ENCODE measurements at regions not wholly inside any gene's neighbourhood (a gene's known extent, or its start where the extent isn't known, plus 50 kb on each side); places are given as distances from the start of the nearest gene placed in this dataset.
A peak's percentile ranks its signal among the peaks of the same experiment; 100 is the strongest.

- TF ChIP-seq, protein P1, sequence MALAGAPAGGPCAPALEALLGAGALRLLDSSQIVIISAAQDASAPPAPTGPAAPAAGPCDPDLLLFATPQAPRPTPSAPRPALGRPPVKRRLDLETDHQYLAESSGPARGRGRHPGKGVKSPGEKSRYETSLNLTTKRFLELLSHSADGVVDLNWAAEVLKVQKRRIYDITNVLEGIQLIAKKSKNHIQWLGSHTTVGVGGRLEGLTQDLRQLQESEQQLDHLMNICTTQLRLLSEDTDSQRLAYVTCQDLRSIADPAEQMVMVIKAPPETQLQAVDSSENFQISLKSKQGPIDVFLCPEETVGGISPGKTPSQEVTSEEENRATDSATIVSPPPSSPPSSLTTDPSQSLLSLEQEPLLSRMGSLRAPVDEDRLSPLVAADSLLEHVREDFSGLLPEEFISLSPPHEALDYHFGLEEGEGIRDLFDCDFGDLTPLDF (CRISPR knock-in tag; IDR thresholded peaks at IDR 0.05): no peak
- no peak for TF ChIP-seq C11orf30 (IDR thresholded peaks at IDR 0.05; ENCODE audit: low read depth)
Measured at GRCh38 chr2:239512054-239512453, 111.2 kb upstream of the HDAC4 start (continued).

GRCh38 chr2:239509373-239510143 is 108.7 kb upstream of the HDAC4 start:
- DNase-seq (ENCODE audit: extremely low read depth in 1 of 4, low spot score in 3 of 4): no peak
- FAIRE-seq: no peak
- Histone ChIP-seq H3K9me1 (ENCODE audit: control insufficient read depth, insufficient read depth, low read length) (no peaks in the 10 kb centered on the region), H3K9ac (ENCODE audit: insufficient read depth in 1 of 2, low read depth in 2 of 2, low read length in 2 of 2) (no peak overlapping the region), H3K4me3 (no peak overlapping the region), H3K9me3 (replicated peaks; ENCODE audit: control insufficient read depth, insufficient read depth, low read depth, low read length) (no peaks in the 10 kb centered on the region), H3K4me1 (replicated peaks in 1 of 2; ENCODE audit: control insufficient read depth in 2 of 2, insufficient read depth in 2 of 2, low read length in 2 of 2) (no peaks in the 10 kb centered on the region), H3K27ac (ENCODE audit: extremely low read depth, low read depth, low read length) (no peak overlapping the region), H3K36me3 (ENCODE audit: control insufficient read depth, insufficient read depth, low read length) (no peaks in the 10 kb centered on the region), H3K79me2 (ENCODE audit: control insufficient read depth, insufficient read depth, low read length) (no peaks in the 10 kb centered on the region), H3K4me2 (ENCODE audit: insufficient read depth, low read length) (no peak overlapping the region), H2AFZ (ENCODE audit: low read depth, low read length) (no peak overlapping the region), H4K20me1 (replicated peaks; ENCODE audit: control insufficient read depth, insufficient read depth, low read length) (no peaks in the 10 kb centered on the region), H3K27me3 (ENCODE audit: control insufficient read depth in 2 of 2, insufficient read depth in 2 of 2, low read length in 2 of 2) (peaks cover 0 to 63% of the 10 kb centered on the region in 2 experiments; a peak in 3 of 5 replicates)
- ChIA-PET CTCF (ENCODE audit: low intra/inter-chr PET ratio) (no interaction called here), POLR2A (interaction anchor here (0.7 kb wide), 1 partner anchor 36 kb away, joined by 3 read pairs; no protein-coding TSS in a partner anchor)
- no peak for ATAC-seq
- intact Hi-C loops (cut with micrococcal nuclease): no loop called here
- in situ Hi-C loops (cut with MboI): no loop called here
- no TSS peak for BruUV-seq (replicated peaks)
- TF ChIP-seq ZNF507 (tag; conservative IDR thresholded peaks at IDR 0.05) (no peak), KDM1A (IDR thresholded peaks at IDR 0.05) (peak in 1 of 2 experiments; percentile 62; a peak in 1 of 4 replicates)
- 0% methylated on average over 16 of the region's 19 CpGs for WGBS (ENCODE audit: insufficient coverage, low coverage, missing lambda C conversion rate)
